Hepatocyte (in vitro differentiated cells): ENCODE measurements at regions not wholly inside any gene's neighbourhood (a gene's known extent, or its start where the extent isn't known, plus 50 kb on each side); places are given as distances from the start of the nearest gene placed in this dataset.

Source experiments
- CTCF ChIP-seq: fragments of 200-600 bp; sonication (generic); IDR thresholded peaks from 2 replicates; pipeline ENCODE4 v1.5.1; 2016; ENCODE audit warnings: antibody characterized with exemption, mild to moderate bottlenecking; ENCODE audit not compliant: poor library complexity
- EZH2 ChIP-seq: fragments of 200-600 bp; sonication (generic); IDR thresholded peaks from 2 replicates; pipeline ENCODE4 v1.6.1; 2016; ENCODE audit warnings: antibody characterized with exemption, mild to moderate bottlenecking, borderline replicate concordance
- EZH2phosphoT487 ChIP-seq: fragments of 200-600 bp; sonication (generic); IDR thresholded peaks from one replicate; pipeline ENCODE4 v1.6.1; 2018; ENCODE audit warnings: antibody characterized with exemption, mild to moderate bottlenecking, low read depth, moderate library complexity; ENCODE audit not compliant: unreplicated experiment, severe bottlenecking

GRCh38 chr13:34143637-34144036 lies 325.7 kb downstream of the RFC3 start:
- TF ChIP-seq CTCF (no peak), EZH2 (no peak), EZH2phosphoT487 (no peak)
